HG02852 (cell line): ENCODE measurements at regions not wholly inside any gene's neighbourhood (a gene's known extent, or its start where the extent isn't known, plus 50 kb on each side); places are given as distances from the start of the nearest gene placed in this dataset.
"Not testable (repeated sequence)": the region's sequence is repeated elsewhere in the genome, so short reads cannot be mapped to it uniquely, and the experiment has no call there.

ENCODE experiments used
- ATAC-seq: cut with Tn5 transposase; IDR thresholded peaks from one replicate; pipeline ENCODE4 v1.9.1; 2021; ENCODE audit warnings: mild to moderate bottlenecking, moderate library complexity; ENCODE audit not compliant: unreplicated experiment

DNA sequence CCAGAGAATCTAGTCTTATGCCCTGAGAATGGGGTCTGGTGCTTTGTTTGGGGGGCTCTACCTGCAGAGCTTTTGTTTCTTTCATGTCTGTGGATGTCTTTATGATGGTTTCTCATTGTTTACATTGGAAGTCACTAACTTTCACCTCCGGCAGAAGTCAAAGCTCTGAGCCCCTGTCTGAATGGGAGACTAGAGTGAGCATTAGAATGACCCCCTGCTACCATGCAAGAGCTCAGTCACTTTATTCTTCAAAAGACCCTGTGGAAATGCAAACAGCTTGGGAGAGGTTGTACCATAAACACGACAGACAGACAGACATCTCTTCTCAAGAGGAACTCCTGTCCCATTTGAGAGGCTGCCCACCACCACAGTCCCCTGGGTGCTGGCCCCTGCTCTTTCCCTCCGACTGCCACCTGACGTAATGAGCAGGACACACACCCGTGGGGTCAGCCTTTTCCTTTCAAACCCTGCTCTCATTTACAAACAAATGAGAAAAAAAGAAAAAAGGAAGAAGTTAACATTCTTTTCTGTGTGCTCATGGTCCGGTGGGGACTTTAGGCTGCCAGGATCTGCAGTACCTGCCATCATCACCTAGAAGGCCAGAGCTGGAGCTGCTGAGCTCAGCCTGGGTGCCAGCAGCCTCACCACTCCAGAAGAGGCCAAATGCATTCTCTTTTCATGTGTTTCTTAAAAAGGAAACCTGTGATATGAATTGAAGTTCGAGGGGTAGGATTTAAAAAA is 91.6 kb downstream of the FZD1 start:
- ATAC-seq: no peak

DNA sequence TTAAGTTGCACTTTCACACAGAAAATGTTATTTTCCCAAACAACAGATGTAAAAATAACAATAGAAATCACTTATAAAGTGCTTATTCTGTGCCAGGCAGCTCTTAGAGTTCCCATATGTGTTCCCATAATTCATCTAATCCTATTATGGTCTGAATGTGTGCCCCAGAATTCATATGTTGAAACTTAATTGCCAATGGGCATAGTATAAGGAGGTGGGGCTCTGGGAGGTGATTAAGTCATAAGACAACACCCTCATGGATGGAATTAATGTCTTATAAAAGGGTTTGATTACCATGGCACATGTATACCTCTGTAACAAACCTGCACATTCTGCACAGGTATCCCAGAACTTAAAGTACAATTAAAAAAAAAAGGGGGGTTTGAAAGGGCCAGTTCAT is 92.7 kb downstream of the FZD1 start:
- no peak for ATAC-seq

GRCh38 chr7:91357379-91357778 is 93.1 kb downstream of the FZD1 start:
- ATAC-seq: no peak

- ATAC-seq: no peak
Measured at GRCh38 chr7:91357901-91358300, 93.7 kb downstream of the FZD1 start.

GRCh38 chr7:91358303-91358702 is 94.1 kb downstream of the FZD1 start:
- no peak for ATAC-seq

DNA sequence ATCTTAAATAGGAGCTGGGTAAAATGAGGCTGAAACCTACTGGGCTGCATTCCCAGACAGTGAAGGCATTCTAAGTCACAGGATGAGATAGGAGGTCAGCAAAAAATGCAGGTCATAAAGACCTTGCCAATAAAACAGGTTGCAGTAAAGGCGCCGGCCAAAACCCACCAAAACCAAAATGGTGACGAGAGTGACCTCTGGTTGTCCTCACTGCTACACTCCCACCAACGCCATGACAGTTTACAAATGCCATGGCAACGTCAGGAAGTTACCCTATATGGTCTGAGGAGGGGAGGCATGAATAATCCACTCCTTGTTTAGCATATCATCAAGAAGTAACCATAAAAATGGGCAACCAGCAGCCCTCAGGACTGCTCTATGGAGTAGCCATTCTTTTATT is 100.9 kb downstream of the FZD1 start:
- not testable (repeated sequence) for ATAC-seq

- no peak for ATAC-seq
Measured at GRCh38 chr7:91366091-91366490, 101.9 kb downstream of the FZD1 start.

- ATAC-seq: no peak
Measured at GRCh38 chr7:91367812-91368578, 103.8 kb downstream of the FZD1 start.

DNA sequence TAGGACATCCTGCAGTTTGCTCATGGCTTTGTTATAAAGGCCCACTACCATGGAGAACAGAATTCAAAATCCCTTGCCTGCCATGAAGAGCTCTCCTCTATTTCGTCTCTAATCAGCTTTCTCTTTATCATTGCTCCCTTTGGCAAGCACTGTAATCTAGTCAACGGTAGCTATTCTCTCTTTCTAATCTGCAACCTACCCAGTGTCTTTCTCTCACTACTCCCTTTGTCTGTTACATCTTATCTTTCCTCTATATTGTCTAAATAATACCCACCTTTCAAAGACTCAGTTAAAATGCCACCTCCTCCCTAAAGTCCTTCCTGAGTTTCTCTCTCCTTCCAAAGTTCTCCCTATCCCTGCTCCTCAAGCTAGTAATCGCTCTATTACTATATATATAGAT is 108.1 kb downstream of the FZD1 start:
- no peak for ATAC-seq

DNA sequence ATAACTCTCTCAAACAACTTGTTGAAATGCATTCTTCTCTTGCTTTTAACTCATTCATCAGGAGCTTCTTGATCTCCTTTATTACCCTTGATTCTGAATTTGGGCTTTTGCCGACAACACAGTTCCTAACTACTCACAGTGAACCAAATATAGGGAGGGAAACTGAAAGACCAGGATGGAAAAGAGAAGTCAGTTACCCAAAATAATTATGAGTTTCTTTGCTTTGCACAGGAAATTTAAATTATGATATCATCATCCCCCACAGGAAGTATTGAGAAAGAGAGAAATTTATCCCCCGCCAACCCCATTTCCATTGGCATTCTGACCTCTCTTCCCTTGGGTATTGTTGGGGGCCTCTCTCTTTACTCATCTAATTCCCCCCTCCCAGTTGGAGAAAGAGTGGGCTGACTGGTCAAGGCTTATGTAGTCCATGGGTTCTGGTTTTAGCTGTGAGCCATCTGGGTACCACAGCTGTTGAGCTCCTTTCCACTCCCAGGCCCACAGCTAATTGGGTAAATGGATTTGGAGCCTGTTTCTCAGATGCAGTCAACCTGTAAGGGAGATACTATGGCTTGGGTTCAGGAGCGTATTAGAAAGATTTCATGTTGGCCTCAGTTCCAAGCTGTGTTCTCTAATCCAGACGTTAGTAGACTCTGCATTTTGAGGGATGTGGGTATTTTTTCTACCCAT is 109.0 kb downstream of the FZD1 start:
- no peak for ATAC-seq

DNA sequence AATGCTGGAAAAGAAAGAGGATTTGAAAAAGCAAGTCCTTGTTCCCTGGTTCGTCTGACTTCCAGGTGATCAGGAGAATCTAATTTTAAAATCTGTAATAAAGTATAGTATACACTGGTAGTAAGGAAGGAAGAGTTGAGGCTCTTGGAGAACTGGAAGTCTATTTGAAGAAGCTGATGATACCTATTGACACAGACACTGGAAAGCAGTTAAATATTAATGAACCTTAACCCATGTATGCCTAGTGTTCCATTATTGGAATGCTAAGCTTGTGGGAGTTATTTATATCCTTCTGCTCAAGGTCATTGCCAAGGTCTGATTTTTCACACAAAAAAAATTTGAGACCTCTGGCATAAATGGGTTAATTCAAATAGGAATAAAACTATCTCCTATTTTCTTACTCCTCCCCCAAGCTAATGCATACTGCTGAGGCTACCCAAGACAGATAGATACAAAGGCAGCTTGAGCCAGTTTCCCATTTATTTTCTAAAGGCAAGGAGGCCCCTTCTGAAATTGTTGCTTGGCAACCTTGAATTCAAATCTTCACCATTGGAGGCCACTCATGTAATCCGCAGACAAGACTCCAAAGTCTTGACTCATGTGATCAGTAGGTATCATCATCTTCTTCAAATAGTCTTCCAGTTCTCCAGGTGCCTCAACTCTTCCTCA is 110.2 kb downstream of the FZD1 start:
- ATAC-seq: no peak

DNA sequence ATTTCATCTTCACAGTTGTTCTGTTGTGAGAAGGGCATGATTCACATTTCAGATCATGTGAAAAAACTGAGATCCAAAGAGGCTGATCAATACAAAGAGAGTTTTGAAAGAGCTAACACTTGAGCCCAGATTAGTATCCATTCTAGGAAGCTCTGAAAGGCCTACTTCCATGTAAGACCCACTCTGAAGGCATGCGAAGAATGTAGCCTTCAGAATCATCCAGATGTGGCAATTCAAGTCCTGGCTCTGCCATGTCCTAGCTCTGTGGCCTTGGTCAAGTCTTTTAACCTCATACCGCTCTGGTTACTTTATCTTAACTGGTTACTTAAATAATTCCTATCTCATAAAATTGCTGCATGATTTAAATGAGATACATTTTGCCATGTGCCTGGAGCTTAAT is 111.1 kb downstream of the FZD1 start:
- no peak for ATAC-seq

- no peak for ATAC-seq
Measured at GRCh38 chr7:91378131-91378530, 113.9 kb downstream of the FZD1 start.

GRCh38 chr7:91379236-91379635 is 115.0 kb downstream of the FZD1 start:
- no peak for ATAC-seq

DNA sequence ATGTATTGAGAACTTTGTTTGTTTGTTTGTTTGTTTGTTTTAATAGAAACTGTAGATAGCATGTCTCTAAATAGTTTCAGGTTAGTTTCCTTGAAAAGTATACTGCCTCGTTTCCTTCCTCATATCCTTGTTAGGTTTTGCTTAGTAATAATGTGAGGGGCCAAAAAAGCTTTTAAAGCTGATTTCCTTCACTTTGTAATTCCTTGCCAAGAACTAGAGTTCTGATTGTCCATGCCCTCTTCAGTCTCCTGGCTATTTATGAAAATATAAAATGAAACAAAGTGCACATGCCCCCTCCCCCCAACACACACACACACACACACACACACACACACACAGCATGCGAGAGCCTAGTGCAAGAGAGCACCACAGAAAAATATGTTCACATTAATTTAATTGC is 115.8 kb downstream of the FZD1 start:
- no peak for ATAC-seq

- ATAC-seq: no peak
Measured at GRCh38 chr7:91383053-91383904, 119.0 kb downstream of the FZD1 start.

DNA sequence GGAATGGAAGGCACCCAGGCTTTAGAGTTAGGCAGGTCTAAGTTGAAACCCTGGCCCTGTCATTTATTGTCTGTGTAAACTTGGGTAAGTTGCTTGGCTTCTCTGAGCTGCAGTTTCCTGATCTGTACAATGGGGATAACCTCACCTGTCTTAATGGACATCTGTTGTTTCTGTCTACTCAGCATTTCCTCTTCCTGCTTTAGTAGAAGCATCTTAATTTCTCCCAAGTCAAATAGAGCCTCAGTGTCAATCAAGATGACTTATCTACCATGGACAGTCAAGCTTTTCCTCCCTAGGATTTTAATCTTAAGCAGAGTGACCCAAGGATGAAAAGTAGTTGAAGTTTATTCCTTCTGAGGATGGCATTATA is 119.7 kb downstream of the FZD1 start:
- no peak for ATAC-seq

- ATAC-seq: not testable (repeated sequence)
Measured at GRCh38 chr7:91394757-91395156, 130.5 kb downstream of the FZD1 start.

GRCh38 chr7:91395313-91395712 is 131.1 kb downstream of the FZD1 start:
- not testable (repeated sequence) for ATAC-seq

DNA sequence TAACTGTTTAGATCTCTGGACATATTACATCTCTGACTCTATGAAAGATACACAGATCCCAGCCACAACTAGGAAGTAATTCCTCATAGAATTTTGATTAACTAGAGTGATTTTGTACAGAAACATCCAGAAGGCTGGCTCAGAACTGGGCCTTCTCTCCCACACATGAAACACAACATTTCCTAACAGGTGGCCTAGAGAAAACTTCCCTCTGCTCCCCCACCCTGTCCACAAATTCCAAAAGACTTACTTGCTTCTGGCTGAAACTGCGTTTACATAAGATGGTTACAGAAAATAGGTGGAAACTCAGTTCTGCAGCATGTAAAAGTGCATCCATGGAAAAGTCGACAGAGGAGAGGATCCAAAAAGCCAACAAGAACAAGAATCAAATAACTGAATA is 132.9 kb downstream of the FZD1 start:
- no peak for ATAC-seq
